ENCODE measurements at regions not wholly inside any gene's neighbourhood (a gene's known extent, or its start where the extent isn't known, plus 50 kb on each side); places are given as distances from the start of the nearest gene placed in this dataset.
"Not testable (repeated sequence)": the region's sequence is repeated elsewhere in the genome, so short reads cannot be mapped to it uniquely, and the experiment has no call there.

DNA sequence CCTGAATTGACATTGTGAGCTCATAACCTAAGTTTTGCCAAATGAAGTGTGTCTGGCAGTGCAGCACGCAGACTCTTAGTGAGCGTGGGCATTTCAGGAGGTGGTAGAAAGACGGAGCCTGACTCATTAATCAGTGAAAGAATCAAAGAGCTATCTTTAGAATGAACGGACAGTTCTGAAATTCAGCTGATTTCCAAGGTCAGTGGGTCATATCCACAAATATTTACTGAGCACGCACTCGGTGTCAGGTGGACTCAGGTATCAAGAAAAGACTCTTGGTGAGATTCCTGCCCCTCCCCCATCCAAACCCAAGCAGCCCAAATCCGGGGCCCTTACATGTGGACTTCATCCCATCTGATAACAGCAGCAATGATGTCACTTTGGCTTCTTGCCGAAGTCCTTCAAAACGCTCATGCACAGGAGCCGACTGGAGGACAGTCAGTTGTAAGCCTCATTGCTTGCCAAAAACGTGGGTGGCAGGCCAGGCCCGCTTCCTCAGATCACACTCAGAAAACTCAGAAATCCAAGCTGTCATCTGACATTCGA lies 185.8 kb downstream of the HS3ST3A1 start:
- H3K36me3 ChIP-seq (ENCODE audit: control insufficient read depth, insufficient read depth, low read length): no peaks in the 10 kb centered on the region
- CTCF ChIA-PET: no interaction called here
- POLR2A ChIA-PET: no interaction called here
- DNase-seq (ENCODE audit: low read depth): no peak
- no peak overlapping the region for H3K4me3 ChIP-seq (ENCODE audit: low read depth, low read length)
- TF ChIP-seq, protein P1, sequence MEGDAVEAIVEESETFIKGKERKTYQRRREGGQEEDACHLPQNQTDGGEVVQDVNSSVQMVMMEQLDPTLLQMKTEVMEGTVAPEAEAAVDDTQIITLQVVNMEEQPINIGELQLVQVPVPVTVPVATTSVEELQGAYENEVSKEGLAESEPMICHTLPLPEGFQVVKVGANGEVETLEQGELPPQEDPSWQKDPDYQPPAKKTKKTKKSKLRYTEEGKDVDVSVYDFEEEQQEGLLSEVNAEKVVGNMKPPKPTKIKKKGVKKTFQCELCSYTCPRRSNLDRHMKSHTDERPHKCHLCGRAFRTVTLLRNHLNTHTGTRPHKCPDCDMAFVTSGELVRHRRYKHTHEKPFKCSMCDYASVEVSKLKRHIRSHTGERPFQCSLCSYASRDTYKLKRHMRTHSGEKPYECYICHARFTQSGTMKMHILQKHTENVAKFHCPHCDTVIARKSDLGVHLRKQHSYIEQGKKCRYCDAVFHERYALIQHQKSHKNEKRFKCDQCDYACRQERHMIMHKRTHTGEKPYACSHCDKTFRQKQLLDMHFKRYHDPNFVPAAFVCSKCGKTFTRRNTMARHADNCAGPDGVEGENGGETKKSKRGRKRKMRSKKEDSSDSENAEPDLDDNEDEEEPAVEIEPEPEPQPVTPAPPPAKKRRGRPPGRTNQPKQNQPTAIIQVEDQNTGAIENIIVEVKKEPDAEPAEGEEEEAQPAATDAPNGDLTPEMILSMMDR (IDR thresholded peaks at IDR 0.05; ENCODE audit: insufficient read depth, low read depth, low read length): no peak
- H3K27me3 ChIP-seq (ENCODE audit: control insufficient read depth, insufficient read depth, low read length): no peaks in the 10 kb centered on the region

DNA sequence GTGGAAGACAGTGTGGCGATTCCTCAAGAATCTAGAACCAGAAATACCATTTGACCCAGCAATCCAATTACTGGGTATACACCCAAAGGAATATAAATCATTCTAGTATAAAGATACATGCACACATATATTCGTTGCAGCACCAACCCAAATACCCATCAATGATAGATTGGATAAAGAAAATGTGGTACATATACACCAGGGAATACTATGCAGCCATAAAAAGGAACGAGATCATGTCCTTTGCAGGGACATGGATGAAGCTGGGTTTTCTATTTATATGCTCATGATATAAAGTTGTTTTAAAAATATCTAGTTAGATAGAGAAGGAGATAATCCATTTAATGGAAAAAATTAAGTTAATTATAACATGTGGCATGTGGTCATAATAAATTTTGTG lies 186.5 kb downstream of the HS3ST3A1 start:
- POLR2A ChIA-PET; H3K4me3 ChIP-seq (ENCODE audit: low read depth, low read length); DNase-seq (ENCODE audit: low read depth); H3K27me3 ChIP-seq (ENCODE audit: control insufficient read depth, insufficient read depth, low read length); H3K36me3 ChIP-seq (ENCODE audit: control insufficient read depth, insufficient read depth, low read length): not testable (repeated sequence)
- CTCF ChIA-PET: interaction anchor here (1.2 kb wide), 1 partner anchor 15 kb away, joined by 3 read pairs; no protein-coding TSS in a partner anchor

DNA sequence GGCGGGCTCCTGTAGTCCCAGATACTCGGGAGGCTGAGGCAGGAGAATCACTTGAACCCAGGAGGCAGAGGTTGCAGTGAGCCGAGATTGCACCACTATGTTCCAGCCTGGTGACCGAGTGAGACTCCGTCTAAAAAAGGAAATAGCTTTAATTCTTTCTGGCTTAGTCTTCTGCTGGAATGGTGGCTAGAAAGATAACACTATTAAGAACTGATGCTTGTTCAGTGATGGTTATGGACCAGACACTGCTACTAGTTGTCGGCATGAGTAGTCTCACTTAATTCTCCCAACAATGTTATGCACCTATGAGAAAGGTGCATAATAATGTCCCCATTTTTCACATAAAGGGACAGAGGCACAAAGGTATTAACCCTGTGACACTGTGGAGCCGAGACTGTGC lies 188.7 kb downstream of the HS3ST3A1 start:
- Histone ChIP-seq H3K27me3 (ENCODE audit: control insufficient read depth, insufficient read depth, low read length) (no peaks in the 10 kb centered on the region), H3K36me3 (ENCODE audit: control insufficient read depth, insufficient read depth, low read length) (no peaks in the 10 kb centered on the region), H3K4me3 (ENCODE audit: low read depth, low read length) (no peak overlapping the region)
- no peak for DNase-seq (ENCODE audit: low read depth)
- POLR2A ChIA-PET: no interaction called here
- CTCF ChIA-PET: no interaction called here
- TF ChIP-seq, protein P1 (IDR thresholded peaks at IDR 0.05; ENCODE audit: insufficient read depth, low read depth, low read length): no peak

DNA sequence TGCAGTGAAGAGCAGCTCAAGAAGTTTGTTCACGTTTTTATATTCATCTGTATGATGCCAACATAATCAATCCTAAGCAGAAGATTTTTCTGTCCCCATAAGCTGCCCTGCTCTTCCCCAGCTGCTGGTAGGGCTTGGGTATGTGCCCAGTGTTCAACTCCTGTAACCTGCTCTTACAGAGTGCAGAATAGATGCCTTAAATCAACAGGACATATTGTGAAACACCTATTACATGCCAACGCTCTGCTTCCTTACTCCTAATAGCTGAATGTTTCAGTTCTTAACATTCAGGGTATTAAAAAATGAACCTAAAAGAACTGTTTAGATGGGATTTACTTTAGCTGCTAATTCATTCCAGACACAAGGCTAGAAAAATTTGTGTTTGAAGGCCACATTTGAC lies 190.9 kb downstream of the HS3ST3A1 start:
- H3K27me3 ChIP-seq (ENCODE audit: control insufficient read depth, insufficient read depth, low read length): no peaks in the 10 kb centered on the region
- H3K4me3 ChIP-seq (ENCODE audit: low read depth, low read length): no peak overlapping the region
- DNase-seq (ENCODE audit: low read depth): no peak
- TF ChIP-seq, protein P1 (IDR thresholded peaks at IDR 0.05; ENCODE audit: insufficient read depth, low read depth, low read length): no peak
- CTCF ChIA-PET: interaction anchor here (0.5 to 1.2 kb wide), 2 partner anchors 9 to 44 kb away, joined by 3 read pairs; no protein-coding TSS in a partner anchor
- H3K36me3 ChIP-seq (ENCODE audit: control insufficient read depth, insufficient read depth, low read length): no peaks in the 10 kb centered on the region
- POLR2A ChIA-PET: interaction anchor here (0.7 to 0.8 kb wide), 2 partner anchors 15 to 79 kb away, joined by 3 to 4 read pairs; no protein-coding TSS in a partner anchor

DNA sequence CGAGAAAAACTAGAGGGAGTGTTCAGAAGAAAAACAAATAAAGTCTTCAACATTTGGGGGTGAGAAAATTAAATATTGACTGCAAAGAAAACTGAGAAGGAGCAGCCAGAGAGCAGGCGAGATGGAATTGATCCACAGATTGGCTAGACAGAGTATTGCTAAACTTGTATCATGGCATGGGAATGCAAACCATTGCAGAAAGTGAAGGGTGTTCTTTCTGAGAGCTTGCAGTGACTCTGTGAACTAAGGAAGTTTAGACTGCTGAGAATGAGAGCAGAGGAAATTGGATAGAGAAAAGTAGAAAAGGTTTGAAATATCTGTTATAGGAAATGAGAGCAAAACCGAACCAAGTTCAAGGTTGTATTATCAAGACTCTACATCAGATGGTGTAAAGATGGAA lies 191.5 kb downstream of the HS3ST3A1 start:
- Histone ChIP-seq H3K27me3 (ENCODE audit: control insufficient read depth, insufficient read depth, low read length) (no peaks in the 10 kb centered on the region), H3K4me3 (ENCODE audit: low read depth, low read length) (no peak overlapping the region), H3K36me3 (ENCODE audit: control insufficient read depth, insufficient read depth, low read length) (no peaks in the 10 kb centered on the region)
- ChIA-PET CTCF (interaction anchor here (1.2 kb wide), 1 partner anchor 44 kb away, joined by 3 read pairs; no protein-coding TSS in a partner anchor), POLR2A (no interaction called here)
- no peak for DNase-seq (ENCODE audit: low read depth)
- TF ChIP-seq, protein P1 (IDR thresholded peaks at IDR 0.05; ENCODE audit: insufficient read depth, low read depth, low read length): no peak

DNA sequence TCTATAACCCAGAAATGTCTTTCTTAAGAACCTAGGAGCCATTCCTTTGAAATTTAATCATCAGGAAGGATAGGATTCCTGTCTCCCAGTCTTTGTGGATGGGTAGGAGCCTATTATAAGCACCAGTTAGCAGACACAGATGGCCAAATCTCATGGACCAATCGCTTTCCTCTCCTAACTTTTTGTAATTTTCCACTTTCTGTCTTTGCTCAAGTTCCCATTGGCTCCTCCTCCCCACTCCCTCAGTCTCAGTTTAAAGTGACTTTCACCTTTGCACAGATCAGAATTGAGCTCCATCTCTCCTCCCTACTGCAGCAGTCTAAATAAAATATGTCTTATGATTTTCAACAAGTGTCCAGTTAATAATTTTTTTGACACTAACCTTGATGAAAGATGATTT lies 192.3 kb downstream of the HS3ST3A1 start:
- TF ChIP-seq, protein P1 (IDR thresholded peaks at IDR 0.05; ENCODE audit: insufficient read depth, low read depth, low read length): no peak
- DNase-seq (ENCODE audit: low read depth): no peak
- ChIA-PET CTCF (no interaction called here), POLR2A (no interaction called here)
- H3K36me3 ChIP-seq (ENCODE audit: control insufficient read depth, insufficient read depth, low read length): no peaks in the 10 kb centered on the region
- H3K27me3 ChIP-seq (ENCODE audit: control insufficient read depth, insufficient read depth, low read length): no peaks in the 10 kb centered on the region
- no peak overlapping the region for H3K4me3 ChIP-seq (ENCODE audit: low read depth, low read length)
